ENCODE measurements at regions not wholly inside any gene's neighbourhood (a gene's known extent, or its start where the extent isn't known, plus 50 kb on each side); places are given as distances from the start of the nearest gene placed in this dataset.
"Not testable (repeated sequence)": the region's sequence is repeated elsewhere in the genome, so short reads cannot be mapped to it uniquely, and the experiment has no call there.

DNA sequence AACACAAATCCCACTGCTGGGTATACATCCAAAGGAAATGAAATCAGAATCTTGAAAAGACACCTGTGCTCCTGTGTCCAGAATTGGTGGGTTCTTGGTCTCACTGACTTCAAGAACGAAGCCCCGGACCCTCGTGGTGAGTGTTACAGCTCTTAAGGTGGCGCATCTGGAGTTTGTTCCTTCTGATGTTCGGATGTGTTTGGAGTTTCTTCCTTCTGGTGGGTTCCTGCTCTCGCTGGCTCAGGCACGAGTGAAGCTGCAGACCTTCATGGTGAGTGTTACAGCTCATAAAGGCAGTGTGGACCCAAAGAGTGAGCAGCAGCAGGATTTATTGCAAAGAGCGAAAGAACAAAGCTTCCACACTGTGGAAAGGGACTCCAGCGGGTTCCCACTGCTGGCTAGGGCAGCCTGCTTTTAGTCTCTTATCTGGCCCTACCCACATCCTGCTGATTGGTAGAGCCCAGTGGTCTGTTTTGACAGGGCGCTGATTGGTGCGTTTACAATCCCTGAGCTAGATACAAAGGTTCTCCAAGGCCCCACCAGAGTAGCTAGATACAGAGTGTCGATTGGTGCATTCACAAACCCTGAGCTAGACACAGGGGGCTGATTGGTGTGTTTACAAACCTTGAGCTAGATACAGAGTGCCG lies 80.0 kb upstream of the RGPD4 start:
- TF ChIP-seq, protein P1, sequence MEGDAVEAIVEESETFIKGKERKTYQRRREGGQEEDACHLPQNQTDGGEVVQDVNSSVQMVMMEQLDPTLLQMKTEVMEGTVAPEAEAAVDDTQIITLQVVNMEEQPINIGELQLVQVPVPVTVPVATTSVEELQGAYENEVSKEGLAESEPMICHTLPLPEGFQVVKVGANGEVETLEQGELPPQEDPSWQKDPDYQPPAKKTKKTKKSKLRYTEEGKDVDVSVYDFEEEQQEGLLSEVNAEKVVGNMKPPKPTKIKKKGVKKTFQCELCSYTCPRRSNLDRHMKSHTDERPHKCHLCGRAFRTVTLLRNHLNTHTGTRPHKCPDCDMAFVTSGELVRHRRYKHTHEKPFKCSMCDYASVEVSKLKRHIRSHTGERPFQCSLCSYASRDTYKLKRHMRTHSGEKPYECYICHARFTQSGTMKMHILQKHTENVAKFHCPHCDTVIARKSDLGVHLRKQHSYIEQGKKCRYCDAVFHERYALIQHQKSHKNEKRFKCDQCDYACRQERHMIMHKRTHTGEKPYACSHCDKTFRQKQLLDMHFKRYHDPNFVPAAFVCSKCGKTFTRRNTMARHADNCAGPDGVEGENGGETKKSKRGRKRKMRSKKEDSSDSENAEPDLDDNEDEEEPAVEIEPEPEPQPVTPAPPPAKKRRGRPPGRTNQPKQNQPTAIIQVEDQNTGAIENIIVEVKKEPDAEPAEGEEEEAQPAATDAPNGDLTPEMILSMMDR (IDR thresholded peaks at IDR 0.05), result not testable (repeated sequence)
- not testable (repeated sequence) for TF ChIP-seq POLR2A, POLR2AphosphoS5 (IDR thresholded peaks at IDR 0.05)
